ENCODE measurements at regions not wholly inside any gene's neighbourhood (a gene's known extent, or its start where the extent isn't known, plus 50 kb on each side); places are given as distances from the start of the nearest gene placed in this dataset.

GRCh38 chr5:38749861-38750260, 96.0 kb upstream of the OSMR start:
- TF ChIP-seq TAF1 (IDR thresholded peaks at IDR 0.05; ENCODE audit: borderline replicate concordance, insufficient read depth, low read length): no peak
- TF ChIP-seq SIN3A (IDR thresholded peaks at IDR 0.05; ENCODE audit: borderline replicate concordance, insufficient read depth, low read length): no peak

Measured in PFSK-1 (cell line).